CD4-positive, alpha-beta T cell treated with Interleukin-1 beta for 1 hour (primary cell): ENCODE measurements at regions not wholly inside any gene's neighbourhood (a gene's known extent, or its start where the extent isn't known, plus 50 kb on each side); places are given as distances from the start of the nearest gene placed in this dataset.

Source experiments
- DNase-seq, 2 donors: peaks; one replicate each; pipeline ENCODE4 v3.0.0-alpha.2; 2020 to 2022

DNA sequence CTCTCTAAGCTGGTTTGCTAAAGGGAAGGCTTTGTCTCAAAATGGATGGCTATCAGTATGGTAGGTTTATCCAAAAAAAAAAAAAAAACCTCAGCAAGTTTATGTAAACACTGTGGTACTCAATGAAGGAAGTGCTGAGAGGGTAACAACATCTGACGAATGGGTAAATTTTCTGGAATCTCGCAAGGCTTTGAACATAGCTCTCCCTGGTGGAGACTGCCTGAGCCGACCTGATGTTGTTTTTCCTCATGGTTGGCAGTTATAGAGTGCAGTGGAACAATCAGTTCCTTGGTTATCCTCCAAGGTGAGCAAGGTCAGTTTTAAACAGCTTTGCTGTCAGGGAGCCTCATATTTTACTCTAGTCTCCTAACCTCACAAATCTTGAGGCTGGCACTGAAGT lies 94.6 kb downstream of the ZPLD1 start:
- DNase-seq = no peak

DNA sequence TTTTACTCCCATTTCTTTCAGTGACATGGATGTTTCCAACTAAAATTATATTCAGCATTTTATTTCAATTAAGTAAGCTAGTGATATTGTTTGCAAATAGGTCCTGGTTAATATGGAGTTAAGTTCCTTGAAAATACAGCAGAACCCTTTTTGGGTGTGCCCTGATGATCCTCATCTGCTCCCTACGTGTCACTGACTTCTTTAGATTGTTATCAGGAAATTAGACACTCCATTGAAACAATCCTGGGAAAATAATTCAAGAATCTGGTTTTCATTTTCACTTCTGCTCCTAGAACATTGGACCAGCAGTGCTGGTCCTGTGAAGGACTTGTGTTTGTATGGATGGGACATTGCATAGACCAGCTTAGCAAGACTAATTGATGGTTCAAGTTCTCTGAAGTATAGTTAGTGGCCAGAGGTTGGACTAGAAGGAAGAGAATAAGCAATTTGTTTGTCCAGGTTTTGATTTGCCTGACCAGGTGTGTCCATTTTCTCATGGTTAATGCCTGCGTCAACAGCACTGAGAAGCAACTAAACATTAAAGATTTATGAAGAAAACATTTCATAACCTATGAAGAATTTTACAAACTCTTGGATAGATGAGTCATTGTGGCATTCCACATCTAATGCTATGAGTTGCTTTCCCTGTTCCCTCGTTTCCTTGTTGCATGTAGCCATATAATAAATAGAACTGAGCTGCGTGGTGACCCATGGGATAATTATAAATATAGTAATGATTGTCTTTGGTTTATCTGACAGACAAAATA lies 95.8 kb downstream of the ZPLD1 start:
- no peak for DNase-seq

DNA sequence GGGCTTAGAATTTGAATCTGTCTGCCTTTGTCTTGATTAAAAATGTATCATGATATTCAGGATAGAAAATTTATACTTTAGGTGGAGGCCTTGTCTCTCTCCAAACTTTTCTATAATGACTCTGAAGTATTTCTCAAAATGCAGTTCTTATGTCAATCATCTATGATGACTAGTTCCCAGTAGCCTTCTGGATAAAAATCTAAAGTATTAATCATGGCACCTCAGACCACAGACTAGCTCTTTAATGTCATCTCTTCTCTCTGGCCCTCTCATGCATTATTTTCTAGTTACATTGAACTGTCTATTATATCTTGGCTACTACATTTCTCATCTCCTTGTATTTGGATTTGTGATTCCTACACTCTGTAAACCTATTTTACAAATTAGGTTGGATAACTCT lies 96.9 kb downstream of the ZPLD1 start:
- DNase-seq = no peak

DNA sequence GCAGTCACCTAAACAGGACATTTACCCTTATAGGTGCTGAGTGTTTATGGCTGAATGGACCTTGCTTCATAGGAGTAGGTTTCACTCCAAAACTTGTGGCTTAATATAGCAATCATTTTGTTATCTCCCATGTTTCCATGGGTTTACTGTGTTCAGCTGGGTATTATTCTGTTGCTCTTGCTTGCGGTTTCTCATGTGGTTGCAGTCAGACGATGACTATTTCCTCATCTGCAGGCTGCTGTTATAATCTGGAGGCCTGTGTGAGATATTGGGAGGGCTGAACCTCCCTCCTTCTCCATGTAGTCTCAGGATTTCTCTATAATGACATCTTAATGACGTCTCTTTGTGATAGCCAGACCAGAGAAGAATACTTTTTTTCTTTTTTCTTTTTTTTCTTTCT lies 98.1 kb downstream of the ZPLD1 start:
- DNase-seq = peak in 1 of 2 donors; percentile 6

DNA sequence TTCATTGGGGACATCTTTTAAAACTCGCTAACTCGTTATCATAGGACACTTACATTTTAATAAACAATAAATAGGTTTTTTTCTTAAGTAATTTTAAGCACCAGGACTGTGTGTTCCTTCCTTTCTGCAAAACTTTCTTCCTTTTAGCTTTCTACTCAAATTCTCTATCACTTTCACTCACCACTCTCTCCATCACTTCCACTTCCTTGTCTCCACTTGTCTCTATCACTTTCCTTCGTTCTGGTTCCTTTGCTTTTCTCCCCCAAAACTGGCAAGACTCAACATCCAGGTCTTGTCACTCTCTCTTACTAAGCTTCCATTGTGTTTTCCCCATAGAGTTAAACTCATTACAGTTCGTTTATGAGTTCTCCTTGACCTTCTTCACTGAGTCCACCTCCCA lies 99.0 kb downstream of the ZPLD1 start:
- no peak for DNase-seq

DNA sequence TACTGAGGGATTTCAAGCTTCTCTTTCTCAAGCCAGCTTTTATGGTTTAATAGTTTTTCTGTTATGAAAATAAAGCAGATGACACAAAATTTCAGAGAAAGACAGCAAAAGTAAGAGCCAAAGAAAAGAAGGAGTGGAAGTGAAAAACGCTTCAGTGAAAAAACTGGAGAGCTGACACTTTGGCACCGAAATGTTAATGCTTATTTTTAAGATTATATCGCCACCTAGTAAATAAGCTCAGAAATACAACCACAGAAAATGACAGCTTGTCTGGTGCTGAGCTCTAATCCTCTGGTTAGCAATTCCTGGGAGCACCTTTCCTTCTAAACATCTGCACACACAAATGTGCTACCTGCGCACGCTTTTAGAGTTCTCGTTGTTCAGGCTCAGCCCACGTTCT lies 101.6 kb downstream of the ZPLD1 start:
- DNase-seq = peak in 1 of 2 donors; percentile 25

DNA sequence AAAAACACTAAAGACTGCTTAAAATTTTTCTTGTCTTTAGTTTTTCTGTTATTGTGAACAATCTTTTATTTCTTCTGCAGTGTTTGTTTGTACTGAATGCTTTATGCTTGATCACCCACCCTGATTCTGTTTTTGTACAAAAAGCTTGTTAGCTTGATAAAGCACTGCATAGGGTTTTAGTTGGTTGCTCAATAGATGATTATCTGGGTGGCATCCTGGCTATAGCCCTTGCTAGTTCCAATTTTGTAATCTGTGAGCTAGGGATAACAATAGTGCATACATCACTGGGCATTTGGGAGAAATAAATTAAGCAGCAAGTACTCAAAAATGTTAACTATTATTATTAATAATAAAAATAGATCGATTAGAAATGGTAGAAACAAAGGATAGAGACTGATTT lies 102.3 kb downstream of the ZPLD1 start:
- DNase-seq = no peak

DNA sequence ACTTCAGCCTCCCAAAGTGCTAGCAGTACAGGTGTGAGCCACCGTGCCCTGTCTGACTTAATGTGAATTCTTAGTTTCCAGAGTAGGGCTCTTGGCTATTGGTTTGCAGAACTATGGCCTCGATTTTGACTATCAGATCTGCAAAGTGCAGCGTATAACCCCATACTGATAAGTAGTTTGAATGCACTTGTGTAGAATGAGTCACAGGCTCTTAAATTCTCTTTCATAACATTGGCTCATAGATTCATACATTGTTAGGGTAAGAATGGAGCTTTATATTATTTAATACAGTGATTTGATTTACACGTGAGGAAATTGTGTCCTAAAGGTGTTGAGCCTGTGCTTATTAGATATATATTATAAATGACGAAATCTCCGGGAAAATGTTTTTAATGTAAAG lies 109.9 kb downstream of the ZPLD1 start:
- no peak for DNase-seq

DNA sequence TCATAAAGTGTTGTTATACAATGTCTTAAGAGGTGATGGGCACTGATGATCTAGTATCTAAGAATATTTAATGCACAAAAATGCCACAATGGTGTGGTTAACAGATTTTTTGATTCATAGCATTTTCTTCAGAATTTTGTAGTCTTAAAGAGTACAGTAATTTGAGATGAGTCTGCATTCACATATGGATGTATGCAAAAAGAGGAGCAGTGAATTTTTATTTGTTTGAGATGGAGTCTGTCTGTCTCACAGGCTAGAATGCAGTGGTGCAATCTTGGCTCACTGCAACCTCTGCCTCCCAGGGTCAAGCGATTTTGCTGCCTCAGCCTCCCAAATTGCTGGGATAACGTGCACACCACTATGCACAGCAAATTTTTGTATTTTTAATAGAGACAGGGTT lies 110.5 kb downstream of the ZPLD1 start:
- no peak for DNase-seq

DNA sequence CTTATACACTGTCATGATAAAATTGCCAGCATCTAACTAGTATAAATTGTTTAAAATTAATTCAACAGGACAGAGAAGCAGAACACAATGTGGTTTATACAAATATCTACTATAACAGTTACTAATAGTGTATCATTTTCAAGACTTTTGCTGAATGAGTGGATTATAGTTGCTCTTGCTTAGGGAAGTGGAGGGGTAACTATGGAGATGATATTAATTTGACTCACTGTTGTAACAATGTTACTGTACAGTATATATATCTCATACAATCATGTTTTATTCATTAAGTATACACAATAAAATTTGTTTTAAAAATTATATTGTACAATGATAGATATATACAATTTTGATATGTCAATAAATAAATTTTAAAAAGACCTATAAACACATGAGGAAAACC lies 119.1 kb downstream of the ZPLD1 start:
- DNase-seq = no peak

DNA sequence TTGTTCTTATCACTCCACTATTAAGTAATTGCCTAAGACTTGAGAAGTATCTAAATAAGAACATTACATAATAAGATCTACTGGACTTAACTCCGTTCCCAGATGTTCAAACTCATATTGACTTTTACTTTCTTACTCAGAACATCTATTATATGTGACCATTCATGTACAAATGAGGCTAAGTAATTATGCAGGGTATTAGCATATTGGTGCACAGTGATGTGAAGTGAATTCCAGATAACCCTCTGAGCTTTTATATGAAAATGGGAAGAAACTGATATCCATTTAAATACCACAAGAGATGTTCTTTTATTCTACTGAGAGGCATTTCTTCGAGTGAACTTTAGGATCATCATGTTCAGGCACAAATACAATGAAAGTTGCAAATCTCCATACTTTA lies 135.7 kb downstream of the ZPLD1 start:
- DNase-seq = no peak

DNA sequence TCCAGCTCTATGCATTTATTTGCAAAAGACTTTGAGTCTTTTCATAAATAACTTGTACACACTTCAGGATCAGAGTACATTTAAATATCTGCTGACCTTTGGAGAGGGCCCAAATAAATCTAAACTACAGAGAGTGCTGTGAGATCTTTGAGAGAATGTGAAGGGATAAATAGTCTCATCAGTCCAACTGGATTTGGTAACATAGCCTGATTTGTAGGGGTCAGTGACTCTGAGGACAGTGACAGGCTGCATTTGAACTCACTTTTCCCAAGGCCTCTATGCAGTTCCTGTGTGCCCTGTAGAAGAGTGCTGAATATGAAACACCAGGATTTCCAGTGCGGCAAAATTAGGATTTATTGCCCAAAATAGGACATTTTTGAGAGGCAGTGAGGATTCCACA lies 136.2 kb downstream of the ZPLD1 start:
- no peak for DNase-seq

DNA sequence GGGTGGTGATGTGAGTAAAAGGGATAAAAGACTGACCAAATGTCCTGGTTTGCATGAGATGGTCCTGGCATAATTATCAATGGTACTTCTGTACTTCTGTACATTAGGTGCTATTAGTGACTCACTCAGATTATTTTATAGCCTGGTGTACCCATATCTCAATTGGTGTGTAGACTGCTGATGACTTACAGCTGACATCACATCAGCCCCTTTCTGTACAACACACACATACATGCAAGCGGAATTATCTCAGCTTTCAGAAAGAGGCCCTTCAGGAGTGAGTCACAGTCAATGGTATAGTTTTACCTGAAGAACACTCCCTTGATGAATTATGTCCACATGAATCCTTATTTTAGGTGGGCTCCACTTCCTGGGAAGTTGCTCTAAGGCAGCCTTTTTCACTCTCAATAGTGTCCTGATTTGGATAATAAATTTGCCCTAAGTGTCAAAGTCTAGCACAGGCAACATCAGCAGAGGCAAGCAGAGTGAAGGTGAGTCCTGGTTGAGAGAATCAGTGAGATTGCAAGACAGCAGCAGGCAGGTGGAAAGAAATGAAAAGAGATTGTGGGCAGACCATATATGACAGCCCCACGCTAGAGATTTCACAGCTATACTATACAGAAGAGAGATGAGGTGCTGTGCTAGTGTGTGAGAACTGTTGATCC lies 137.0 kb downstream of the ZPLD1 start:
- DNase-seq = no peak

DNA sequence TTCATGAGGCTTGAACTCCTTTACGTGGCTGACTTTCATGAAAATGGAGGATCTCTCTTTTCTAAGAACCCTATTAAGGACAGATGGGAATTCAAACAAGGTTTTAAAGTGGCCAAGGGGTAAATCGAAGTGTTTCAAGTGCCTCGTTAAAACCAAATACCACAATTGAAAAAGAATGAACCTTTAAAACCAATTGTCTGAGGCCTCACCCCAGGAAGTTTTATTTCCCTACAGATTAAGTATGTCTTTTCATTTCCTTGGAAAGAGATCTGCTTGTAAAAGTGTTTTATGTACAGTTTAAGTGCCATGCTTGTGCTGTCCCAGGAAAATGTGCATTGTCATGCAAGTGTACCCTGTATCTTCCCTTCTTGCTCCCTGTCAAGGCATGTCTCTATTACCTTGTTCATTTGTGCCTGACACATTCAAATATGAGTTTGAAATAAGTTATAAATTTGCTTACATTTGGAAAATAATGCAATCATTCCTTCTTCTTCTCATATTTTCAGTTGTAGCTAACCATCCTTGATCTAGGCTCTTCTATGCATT lies 138.7 kb downstream of the ZPLD1 start:
- DNase-seq = no peak

DNA sequence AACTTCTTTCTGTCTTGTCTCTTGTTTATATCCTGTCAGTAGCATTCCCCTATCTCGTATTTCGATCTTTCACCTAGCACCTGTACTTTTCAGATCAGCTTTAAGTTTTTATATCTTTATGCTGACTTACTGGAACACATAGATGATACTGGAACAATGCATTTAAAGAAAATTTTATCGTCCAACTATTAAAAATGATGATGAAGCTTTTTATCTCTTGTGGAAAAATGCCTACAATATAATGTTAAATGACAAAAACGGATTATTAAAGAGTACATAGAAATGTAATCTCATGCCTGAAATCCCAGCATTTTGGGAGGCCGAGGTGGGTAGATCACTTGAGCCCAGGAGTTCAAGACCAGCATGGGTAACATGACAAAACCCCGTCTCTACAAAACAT lies 139.5 kb downstream of the ZPLD1 start:
- DNase-seq = no peak

DNA sequence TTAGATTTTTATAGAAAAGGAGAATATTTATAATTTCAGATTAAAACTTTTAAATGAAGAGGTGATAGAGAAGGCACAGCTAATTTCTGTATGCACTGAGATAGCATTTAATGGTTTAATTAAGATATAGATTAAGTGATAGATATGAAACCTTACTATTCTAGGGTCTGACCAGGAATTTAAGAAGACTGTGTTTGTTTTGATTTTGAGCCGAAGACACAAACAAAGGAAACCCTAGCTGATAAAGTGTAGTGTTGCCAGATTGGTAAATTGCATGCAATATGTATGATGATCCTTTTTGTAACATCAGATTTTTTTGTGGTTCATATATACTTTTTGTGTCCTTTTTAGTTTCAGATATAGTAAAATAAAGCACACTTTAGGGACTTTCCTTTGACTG lies 141.8 kb downstream of the ZPLD1 start:
- DNase-seq = no peak

DNA sequence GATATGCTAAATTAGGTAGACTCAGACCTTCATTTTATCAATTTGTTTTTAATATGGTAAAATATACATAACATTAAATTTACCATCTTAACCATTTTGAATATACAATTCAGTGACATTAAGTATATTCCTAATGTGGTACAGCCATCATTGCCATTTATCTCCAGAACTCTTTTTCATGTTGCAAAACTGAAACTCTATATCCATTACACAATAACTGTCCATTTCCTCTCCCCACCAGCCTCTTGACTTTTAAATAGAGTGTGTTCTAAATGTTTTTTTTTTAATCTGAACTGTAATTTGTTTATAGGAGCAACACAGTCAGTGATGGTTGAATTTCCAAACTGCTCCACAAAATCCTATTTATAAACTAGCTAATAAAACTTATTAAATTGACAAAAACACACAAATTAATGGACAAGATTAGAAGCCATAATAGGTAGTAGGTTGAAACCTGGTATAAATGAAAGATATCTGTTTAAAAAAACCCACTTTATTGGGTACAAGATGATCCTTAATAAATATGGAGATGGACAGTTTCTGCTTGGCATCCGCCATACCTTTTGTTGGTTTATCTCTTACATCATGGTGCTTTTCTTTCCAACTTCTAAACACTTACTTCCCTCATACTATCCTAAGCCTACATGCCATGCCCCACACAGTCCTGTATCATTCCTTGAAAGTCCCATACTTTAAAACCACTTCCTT lies 142.4 kb downstream of the ZPLD1 start:
- no peak for DNase-seq

DNA sequence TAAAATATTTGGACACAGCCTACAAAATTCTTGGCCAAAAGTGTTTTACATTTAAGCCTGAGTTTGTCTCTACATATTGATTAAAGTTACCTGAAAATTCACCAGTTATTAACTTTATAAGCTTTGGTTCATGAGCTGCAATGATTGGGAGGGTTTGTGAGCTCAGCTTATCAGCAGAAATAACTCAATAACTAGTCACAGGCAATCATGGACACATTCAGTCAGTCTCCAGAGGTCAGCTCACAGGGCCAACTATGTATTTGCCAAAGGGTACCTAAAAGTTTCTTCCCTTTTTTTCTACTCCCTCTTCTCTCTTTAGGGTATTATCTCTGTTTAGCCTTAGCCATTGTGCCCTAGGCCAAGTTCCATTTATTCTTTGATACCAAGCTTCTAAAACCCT lies 145.9 kb downstream of the ZPLD1 start:
- DNase-seq = no peak

DNA sequence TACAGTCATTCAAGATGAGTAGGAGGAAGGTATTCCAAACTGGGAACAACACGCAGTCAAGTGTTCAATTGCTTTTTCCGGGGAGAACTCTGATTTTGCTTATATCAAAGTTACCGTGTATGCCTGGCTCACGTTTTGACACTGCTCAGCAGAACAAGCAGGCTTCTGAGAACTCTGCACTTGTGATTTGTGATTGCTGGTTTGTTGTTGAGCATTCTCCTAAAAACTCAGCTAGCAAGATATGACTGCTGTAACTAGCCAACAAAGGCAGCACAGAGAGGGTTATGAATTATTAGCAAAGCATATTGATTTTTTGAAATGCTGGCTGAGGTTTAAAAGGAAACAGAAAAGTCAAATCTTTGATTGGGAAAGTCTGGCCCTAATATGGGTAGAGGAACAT lies 151.7 kb downstream of the ZPLD1 start:
- DNase-seq = no peak

DNA sequence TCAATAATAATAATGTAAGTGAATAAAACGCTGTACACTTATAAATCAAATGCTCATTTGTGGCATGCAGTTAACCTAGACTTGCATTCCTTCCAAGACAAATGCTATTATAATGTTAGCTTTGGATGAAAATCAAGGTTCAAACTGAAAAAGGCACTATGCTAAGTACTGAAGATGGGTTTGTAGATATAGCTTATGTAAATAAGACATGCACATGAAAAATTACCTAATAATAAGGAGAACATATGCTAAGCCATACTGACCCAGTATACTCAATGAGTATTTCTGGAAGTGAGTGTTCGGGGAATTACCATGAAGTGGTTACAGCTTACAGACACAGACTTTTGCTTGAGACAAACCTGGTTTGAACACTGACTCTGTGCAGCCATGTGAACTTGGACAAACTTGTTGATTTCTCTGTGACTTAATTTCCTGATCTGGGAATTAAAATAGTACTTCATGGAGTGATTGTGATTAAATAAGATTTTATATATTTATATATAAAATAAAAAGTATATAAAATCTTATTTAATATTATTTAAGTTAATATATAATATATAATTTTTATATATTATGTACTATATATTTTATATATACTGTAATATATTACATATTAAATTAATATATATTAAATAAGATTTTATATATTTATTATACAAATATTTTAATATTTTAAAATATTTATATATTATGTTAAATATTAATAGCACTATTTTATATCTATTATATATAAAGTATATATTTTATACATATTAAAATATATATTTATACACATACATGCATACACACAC lies 159.2 kb downstream of the ZPLD1 start:
- DNase-seq = no peak

DNA sequence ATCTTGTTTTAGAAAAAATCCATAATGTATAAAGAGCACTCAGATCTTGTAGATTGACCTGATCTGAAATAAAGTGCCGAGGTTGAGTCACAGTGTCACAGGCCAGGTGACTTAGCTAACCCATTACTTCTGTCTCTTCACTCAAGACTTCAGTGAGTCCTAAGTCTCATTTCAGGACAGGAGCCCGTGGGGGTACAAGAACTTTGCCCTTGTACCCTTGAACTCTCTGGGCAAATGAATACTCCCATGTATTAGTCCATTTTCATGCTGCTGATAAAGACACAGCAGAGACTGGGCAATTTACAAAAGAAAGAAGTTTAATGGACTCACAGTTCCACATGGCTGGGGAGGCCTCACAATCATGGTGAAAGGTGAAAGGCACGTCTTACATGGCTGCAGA lies 160.2 kb downstream of the ZPLD1 start:
- DNase-seq = no peak

DNA sequence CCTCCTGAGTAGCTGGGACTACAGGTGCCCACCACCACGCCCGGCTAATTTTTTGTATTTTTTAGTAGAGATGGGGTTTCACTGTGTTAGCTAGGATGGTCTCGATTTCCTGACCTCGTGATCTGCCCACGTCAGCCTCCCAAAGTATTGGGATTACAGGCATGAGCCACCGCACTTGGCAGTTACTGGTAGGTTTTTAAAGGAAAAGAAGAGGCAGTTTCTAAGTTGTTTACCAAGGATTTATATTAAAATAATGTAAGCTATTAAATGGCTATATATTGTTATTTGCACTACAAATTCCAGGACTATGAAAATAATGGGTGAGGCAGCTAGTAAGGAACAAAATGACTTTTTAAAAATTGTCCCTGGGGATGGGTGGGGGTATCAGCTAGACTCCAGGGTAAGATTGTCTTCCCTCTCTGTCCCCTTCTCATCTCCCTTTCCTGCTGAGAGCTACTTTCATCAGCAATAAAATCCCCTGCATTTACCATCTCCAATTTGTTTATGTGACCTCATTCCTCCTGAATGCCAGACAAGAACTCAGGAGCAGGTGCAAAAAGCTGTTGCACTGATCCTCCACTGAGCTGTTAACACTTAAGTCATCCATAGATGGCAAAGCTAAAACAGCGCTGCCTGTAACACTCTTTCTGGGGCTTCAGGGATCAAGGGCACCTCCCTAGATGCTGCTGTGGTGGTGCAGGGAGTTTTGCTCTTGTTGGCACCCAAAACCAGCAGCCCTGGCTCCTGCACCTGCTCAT lies 165.2 kb downstream of the ZPLD1 start:
- no peak for DNase-seq
